ENCODE measurements at regions not wholly inside any gene's neighbourhood (a gene's known extent, or its start where the extent isn't known, plus 50 kb on each side); places are given as distances from the start of the nearest gene placed in this dataset.

GRCh38 chr7:148503900-148504487 is 86.6 kb upstream of the C7orf33 start:
- TF ChIP-seq EGR1 (IDR thresholded peaks at IDR 0.05) (no peak), RAD21 (IDR thresholded peaks at IDR 0.05; ENCODE audit: low read depth) (peak; percentile 72), EP300 (IDR thresholded peaks at IDR 0.05; ENCODE audit: borderline replicate concordance) (no peak), TEAD4 (IDR thresholded peaks at IDR 0.05) (no peak), MAX (IDR thresholded peaks at IDR 0.05) (no peak)

- TF ChIP-seq TAF1 (IDR thresholded peaks at IDR 0.05; ENCODE audit: low read depth) (no peak), REST (IDR thresholded peaks at IDR 0.05; ENCODE audit: low read depth) (no peak), FOXM1 (IDR thresholded peaks at IDR 0.05; ENCODE audit: borderline replicate concordance, low read depth) (no peak), EP300 (IDR thresholded peaks at IDR 0.05; ENCODE audit: borderline replicate concordance) (no peak)
Observed at GRCh38 chr7:148505645-148506375, 84.8 kb upstream of the C7orf33 start.

- TF ChIP-seq TAF1 (IDR thresholded peaks at IDR 0.05; ENCODE audit: low read depth) = no peak
- TF ChIP-seq CEBPB (IDR thresholded peaks at IDR 0.05) = no peak
- TF ChIP-seq YY1 (IDR thresholded peaks at IDR 0.05; ENCODE audit: low read depth) = no peak
- TF ChIP-seq TCF12 (IDR thresholded peaks at IDR 0.05; ENCODE audit: low read depth) = no peak
- TF ChIP-seq RAD21 (IDR thresholded peaks at IDR 0.05; ENCODE audit: low read depth) = no peak
- no peak for TF ChIP-seq REST (IDR thresholded peaks at IDR 0.05; ENCODE audit: low read depth)
- TF ChIP-seq NFIC (IDR thresholded peaks at IDR 0.05) = no peak
- no peak for TF ChIP-seq CREB1 (IDR thresholded peaks at IDR 0.05; ENCODE audit: low read depth)
- no peak for TF ChIP-seq FOXM1 (IDR thresholded peaks at IDR 0.05; ENCODE audit: borderline replicate concordance, low read depth)
- no peak for TF ChIP-seq EGR1 (IDR thresholded peaks at IDR 0.05)
- TF ChIP-seq TEAD4 (IDR thresholded peaks at IDR 0.05) = no peak
- no peak for TF ChIP-seq MAX (IDR thresholded peaks at IDR 0.05)
- TF ChIP-seq USF1 (IDR thresholded peaks at IDR 0.05) = no peak
- TF ChIP-seq ZBTB7A (IDR thresholded peaks at IDR 0.05; ENCODE audit: low read depth) = no peak
- no peak for TF ChIP-seq EP300 (IDR thresholded peaks at IDR 0.05; ENCODE audit: borderline replicate concordance)
Observed at GRCh38 chr7:148507787-148508186, 82.8 kb upstream of the C7orf33 start.

GRCh38 chr7:148514236-148514635 is 76.3 kb upstream of the C7orf33 start:
- TF ChIP-seq TAF1 (IDR thresholded peaks at IDR 0.05; ENCODE audit: low read depth) (no peak), FOXM1 (IDR thresholded peaks at IDR 0.05; ENCODE audit: borderline replicate concordance, low read depth) (no peak), ZBTB7A (IDR thresholded peaks at IDR 0.05; ENCODE audit: low read depth) (no peak), CREB1 (IDR thresholded peaks at IDR 0.05; ENCODE audit: low read depth) (no peak), REST (IDR thresholded peaks at IDR 0.05; ENCODE audit: low read depth) (no peak), NFIC (IDR thresholded peaks at IDR 0.05) (no peak), EGR1 (IDR thresholded peaks at IDR 0.05) (no peak), TEAD4 (IDR thresholded peaks at IDR 0.05) (no peak), MAX (IDR thresholded peaks at IDR 0.05) (no peak), YY1 (IDR thresholded peaks at IDR 0.05; ENCODE audit: low read depth) (no peak), USF1 (IDR thresholded peaks at IDR 0.05) (no peak), TCF12 (IDR thresholded peaks at IDR 0.05; ENCODE audit: low read depth) (no peak), EP300 (IDR thresholded peaks at IDR 0.05; ENCODE audit: borderline replicate concordance) (no peak)

All from Ishikawa (cell line).